ENCODE measurements at regions not wholly inside any gene's neighbourhood (a gene's known extent, or its start where the extent isn't known, plus 50 kb on each side); places are given as distances from the start of the nearest gene placed in this dataset.

GRCh38 chr7:125396466-125397151 is 467.0 kb upstream of the POT1 start:
- TF ChIP-seq, protein P1, sequence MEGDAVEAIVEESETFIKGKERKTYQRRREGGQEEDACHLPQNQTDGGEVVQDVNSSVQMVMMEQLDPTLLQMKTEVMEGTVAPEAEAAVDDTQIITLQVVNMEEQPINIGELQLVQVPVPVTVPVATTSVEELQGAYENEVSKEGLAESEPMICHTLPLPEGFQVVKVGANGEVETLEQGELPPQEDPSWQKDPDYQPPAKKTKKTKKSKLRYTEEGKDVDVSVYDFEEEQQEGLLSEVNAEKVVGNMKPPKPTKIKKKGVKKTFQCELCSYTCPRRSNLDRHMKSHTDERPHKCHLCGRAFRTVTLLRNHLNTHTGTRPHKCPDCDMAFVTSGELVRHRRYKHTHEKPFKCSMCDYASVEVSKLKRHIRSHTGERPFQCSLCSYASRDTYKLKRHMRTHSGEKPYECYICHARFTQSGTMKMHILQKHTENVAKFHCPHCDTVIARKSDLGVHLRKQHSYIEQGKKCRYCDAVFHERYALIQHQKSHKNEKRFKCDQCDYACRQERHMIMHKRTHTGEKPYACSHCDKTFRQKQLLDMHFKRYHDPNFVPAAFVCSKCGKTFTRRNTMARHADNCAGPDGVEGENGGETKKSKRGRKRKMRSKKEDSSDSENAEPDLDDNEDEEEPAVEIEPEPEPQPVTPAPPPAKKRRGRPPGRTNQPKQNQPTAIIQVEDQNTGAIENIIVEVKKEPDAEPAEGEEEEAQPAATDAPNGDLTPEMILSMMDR (IDR thresholded peaks at IDR 0.05) = no peak
- intact Hi-C loops (cut with DNase I; ENCODE audit: low total_unique reads) = no loop called here
- no peak overlapping the region for H3K27ac ChIP-seq

GRCh38 chr7:125391921-125392320 is 462.3 kb upstream of the POT1 start:
- intact Hi-C loops (cut with DNase I; ENCODE audit: low total_unique reads) = no loop called here
- Histone ChIP-seq H3K4me1 (no peaks in the 10 kb centered on the region), H3K4me3 (no peak overlapping the region), H3K27ac (no peak overlapping the region), H3K36me3 (no peaks in the 10 kb centered on the region), H3K27me3 (no peaks in the 10 kb centered on the region), H3K9me3 (no peaks in the 10 kb centered on the region)
- DNase-seq = no peak
- TF ChIP-seq, protein P1 (IDR thresholded peaks at IDR 0.05) = no peak

More at GRCh38 chr7:125396466-125397151, 467.0 kb upstream of the POT1 start:
- no peaks in the 10 kb centered on the region for H3K27me3 ChIP-seq
- no peaks in the 10 kb centered on the region for H3K4me1 ChIP-seq
- no peak for DNase-seq
- no peaks in the 10 kb centered on the region for H3K9me3 ChIP-seq
- H3K36me3 ChIP-seq = no peaks in the 10 kb centered on the region
- H3K4me3 ChIP-seq = no peak overlapping the region

DNA sequence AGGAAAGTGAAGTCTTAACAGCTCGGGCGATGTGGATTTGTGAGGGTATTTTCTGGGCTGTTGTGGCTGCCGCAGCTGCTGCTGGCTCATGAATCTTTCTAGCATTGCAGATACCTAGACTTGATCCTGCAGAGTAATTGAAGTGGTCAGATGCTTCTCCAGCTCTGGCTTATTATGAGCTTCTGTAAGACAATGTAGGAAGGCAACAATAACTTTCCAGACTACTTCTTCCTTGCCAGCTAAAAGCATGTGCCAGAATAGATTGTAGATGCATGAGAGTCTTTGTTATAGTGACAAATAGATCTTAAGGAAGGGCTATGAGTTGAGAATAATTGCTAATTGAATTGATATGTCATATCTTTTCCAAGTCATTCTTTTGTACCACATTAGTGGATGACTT is 461.4 kb upstream of the POT1 start:
- TF ChIP-seq, protein P1 (IDR thresholded peaks at IDR 0.05) = no peak
- DNase-seq = no peak

GRCh38 chr7:125386211-125386610 is 456.6 kb upstream of the POT1 start:
- TF ChIP-seq, protein P1 (IDR thresholded peaks at IDR 0.05) = no peak
- Histone ChIP-seq H3K27me3 (no peaks in the 10 kb centered on the region), H3K4me3 (no peak overlapping the region), H3K27ac (no peak overlapping the region), H3K4me1 (no peaks in the 10 kb centered on the region), H3K9me3 (peaks cover 0 to 10% (median 0%) of the 10 kb centered on the region in 3 donors), H3K36me3 (no peaks in the 10 kb centered on the region)
- DNase-seq = no peak
- intact Hi-C loops (cut with DNase I; ENCODE audit: low total_unique reads) = no loop called here

More for the DNA sequence above, 461.4 kb upstream of the POT1 start:
- H3K4me3 ChIP-seq = no peak overlapping the region
- H3K4me1 ChIP-seq = no peaks in the 10 kb centered on the region
- H3K9me3 ChIP-seq = no peaks in the 10 kb centered on the region
- intact Hi-C loops (cut with DNase I; ENCODE audit: low total_unique reads) = no loop called here
- H3K36me3 ChIP-seq = no peaks in the 10 kb centered on the region
- H3K27ac ChIP-seq = no peak overlapping the region
- H3K27me3 ChIP-seq = no peaks in the 10 kb centered on the region

DNA sequence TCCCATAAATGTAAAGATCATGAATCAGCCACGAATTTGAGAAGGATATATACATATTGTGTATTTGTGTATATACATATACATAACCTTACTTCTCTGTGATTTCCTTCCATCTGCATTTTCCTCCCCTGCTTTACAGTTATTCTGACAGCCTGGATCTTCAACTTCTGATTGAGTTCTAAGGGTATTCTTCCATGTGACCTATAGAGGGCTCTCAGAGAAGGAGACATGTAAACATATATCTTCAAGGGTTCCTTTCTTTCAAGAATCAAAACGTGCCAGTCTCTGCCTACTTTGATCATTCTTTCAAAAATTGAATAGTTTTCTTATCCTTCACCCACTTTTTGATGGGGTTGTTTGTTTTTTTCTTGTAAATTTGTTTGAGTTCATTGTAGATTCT is 453.7 kb upstream of the POT1 start:
- Histone ChIP-seq H3K4me1 (no peaks in the 10 kb centered on the region), H3K9me3 (peaks cover 0 to 10% (median 0%) of the 10 kb centered on the region in 3 donors), H3K36me3 (no peaks in the 10 kb centered on the region), H3K27ac (no peak overlapping the region), H3K4me3 (no peak overlapping the region), H3K27me3 (no peaks in the 10 kb centered on the region)
- TF ChIP-seq, protein P1 (IDR thresholded peaks at IDR 0.05) = no peak
- intact Hi-C loops (cut with DNase I; ENCODE audit: low total_unique reads) = no loop called here
- DNase-seq = no peak
